Lower leg skin (tissue), 4 donors: ENCODE measurements at regions not wholly inside any gene's neighbourhood (a gene's known extent, or its start where the extent isn't known, plus 50 kb on each side); places are given as distances from the start of the nearest gene placed in this dataset.

ENCODE experiments used
- DNase-seq, 2 donors: peaks; one replicate each; pipeline ENCODE4 v3.0.0-alpha.2; 2019; ENCODE audit warnings: low spot score in 2 of 2
- H3K4me3 ChIP-seq: fragments of 200-600 bp; sonication (generic); 2 replicates; pipeline ENCODE4 v1.5.1; 2017; ENCODE audit warnings: mild to moderate bottlenecking, low read depth; ENCODE audit not compliant: poor library complexity, severe bottlenecking
- POLR2A ChIP-seq, 2 donors: fragments of 450-650 bp; IDR thresholded peaks; one replicate each; pipeline ENCODE4 v1.6.1; 2016 to 2017; ENCODE audit warnings: antibody characterized with exemption in 2 of 2, mild to moderate bottlenecking in 1 of 2, moderate library complexity in 1 of 2
- WGBS, 2 donors: methylation state at CpG; one replicate each; pipeline ENCODE4 v1.1.5; 2018; 5-methylcytosine and 5-hydroxymethylcytosine counted together
- intact Hi-C: fragments of 100-400 bp; cut with DNase I; formaldehyde crosslinking; loops from one replicate; pipeline ENCODE4 v1.15.0; 2023; ENCODE audit warnings: low total_unique reads
- TF ChIP-seq, protein P1 (sequence below), 3 donors: fragments of 450-650 bp; IDR thresholded peaks; one replicate each; pipeline ENCODE4 v1.5.1; 2016; ENCODE audit warnings: antibody characterized with exemption in 3 of 3, mild to moderate bottlenecking in 3 of 3, moderate library complexity in 2 of 3

DNA sequence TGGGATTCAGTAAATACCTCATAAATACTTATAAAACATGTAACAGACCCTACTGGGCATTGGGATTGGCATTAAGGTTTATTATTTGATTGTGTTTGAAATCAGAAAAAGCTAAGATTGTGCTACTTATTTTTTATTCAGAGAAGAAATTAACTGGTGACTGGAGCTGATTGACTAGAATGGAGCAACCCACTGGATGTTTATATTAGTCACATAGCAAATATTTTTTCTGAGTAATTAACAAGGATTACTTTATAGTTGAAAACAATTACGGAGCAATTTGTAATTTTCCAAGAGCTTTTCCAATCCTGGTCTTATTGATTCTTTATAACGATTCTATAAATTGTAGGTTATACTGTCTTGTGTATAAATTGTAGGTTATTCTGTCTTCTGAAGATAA, 208.7 kb downstream of the HLX start:
- no peak for DNase-seq
- intact Hi-C loops: no loop called here
- WGBS, 2 donors: 81 to 87% methylated on average over 2 of the region's 2 CpGs
- no peak overlapping the region for H3K4me3 ChIP-seq
- TF ChIP-seq, protein P1, sequence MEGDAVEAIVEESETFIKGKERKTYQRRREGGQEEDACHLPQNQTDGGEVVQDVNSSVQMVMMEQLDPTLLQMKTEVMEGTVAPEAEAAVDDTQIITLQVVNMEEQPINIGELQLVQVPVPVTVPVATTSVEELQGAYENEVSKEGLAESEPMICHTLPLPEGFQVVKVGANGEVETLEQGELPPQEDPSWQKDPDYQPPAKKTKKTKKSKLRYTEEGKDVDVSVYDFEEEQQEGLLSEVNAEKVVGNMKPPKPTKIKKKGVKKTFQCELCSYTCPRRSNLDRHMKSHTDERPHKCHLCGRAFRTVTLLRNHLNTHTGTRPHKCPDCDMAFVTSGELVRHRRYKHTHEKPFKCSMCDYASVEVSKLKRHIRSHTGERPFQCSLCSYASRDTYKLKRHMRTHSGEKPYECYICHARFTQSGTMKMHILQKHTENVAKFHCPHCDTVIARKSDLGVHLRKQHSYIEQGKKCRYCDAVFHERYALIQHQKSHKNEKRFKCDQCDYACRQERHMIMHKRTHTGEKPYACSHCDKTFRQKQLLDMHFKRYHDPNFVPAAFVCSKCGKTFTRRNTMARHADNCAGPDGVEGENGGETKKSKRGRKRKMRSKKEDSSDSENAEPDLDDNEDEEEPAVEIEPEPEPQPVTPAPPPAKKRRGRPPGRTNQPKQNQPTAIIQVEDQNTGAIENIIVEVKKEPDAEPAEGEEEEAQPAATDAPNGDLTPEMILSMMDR (IDR thresholded peaks at IDR 0.05): no peak
- TF ChIP-seq POLR2A (IDR thresholded peaks at IDR 0.05): no peak

DNA sequence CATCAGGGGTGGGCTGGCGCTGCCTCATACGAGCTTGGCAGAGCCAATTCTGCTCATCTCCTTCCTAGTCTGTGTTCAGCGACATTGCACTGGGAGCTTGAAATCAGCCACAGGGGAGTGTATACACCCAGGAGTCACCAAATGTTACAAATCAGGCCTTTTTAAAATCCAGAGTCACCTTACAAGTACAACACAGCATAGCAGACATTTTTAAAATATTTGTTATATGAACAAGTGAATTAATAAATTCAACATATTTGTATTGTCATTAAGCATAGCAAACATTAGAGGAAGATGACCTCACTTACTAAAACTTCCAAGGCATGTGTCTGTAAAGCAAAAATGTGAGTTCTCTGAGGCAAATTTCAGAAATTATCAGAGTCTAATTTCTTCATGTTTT, 210.0 kb downstream of the HLX start:
- no peak overlapping the region for H3K4me3 ChIP-seq
- intact Hi-C loops: no loop called here
- DNase-seq: no peak
- 68 to 85% methylated on average over 3 of the region's 3 CpGs for WGBS, 2 donors
- no peak for TF ChIP-seq POLR2A (IDR thresholded peaks at IDR 0.05)
- TF ChIP-seq, protein P1 (IDR thresholded peaks at IDR 0.05): no peak

DNA sequence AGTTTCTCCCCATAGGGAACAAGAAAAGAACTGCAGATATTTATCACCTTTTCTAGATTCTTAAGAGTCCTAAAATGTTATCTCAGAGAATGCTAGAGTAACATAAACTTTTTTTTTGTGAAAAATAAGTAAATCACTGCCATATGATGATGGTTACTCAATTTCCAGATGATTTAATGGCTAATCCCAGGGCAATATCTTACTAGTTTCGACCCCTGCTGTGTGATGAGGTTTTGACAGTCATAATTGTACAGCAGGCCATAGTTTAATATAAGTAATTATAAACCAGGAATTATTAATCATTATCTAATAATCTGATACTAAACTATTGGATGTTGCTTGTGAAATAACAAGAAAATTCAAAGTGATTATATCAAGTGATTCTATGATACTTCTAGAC, 210.6 kb downstream of the HLX start:
- H3K4me3 ChIP-seq: no peak overlapping the region
- 26 to 47% methylated on average over 1 of the region's 1 CpG for WGBS, 2 donors
- DNase-seq: no peak
- no peak for TF ChIP-seq POLR2A (IDR thresholded peaks at IDR 0.05)
- TF ChIP-seq, protein P1 (IDR thresholded peaks at IDR 0.05): no peak
- intact Hi-C loops: no loop called here

DNA sequence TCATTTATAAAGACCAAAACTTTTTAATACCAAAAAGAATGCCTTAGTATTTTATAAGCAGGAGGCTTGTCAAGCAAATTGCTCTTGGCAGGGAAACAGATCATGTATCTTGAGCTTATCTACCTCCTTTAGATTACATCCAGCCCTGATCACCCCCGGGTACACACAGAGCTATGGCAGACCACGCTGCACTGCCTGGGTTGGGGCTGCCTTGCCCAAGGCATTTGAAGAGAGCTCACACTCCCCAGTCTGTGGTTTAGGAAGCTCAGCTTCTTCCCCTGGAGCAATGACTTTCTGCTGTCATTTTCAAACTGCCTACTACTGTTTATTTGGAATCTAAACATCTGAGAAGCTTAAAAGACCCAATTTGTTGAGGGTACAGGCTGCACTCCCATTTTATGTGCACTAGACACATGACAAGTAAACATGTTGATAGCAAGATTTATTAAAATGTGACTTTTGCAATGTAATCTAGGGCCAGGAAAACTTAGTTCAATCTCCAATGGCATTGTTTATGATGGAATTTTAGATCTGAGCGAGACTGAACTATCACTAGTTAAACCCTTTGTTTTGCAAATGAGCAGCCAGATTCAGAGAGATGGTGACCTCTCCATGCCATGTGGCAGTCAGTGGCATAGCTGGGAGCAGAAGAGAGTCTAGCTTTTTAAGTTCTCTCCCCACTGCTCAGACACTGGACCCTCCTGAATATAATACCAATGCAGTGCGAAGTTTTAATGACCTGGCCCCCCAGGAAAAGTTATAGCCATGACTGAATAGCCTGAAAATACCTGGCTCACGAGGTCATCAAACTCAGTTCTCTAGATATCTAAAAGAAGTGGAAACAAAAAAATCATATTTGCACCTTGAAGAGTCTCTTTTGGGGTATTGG, 214.9 kb downstream of the HLX start:
- TF ChIP-seq, protein P1 (IDR thresholded peaks at IDR 0.05): no peak
- TF ChIP-seq POLR2A (IDR thresholded peaks at IDR 0.05): no peak
- DNase-seq: no peak
- WGBS, 2 donors: 40 to 42% methylated on average over 5 of the region's 5 CpGs
- H3K4me3 ChIP-seq: no peak overlapping the region
- intact Hi-C loops: no loop called here

DNA sequence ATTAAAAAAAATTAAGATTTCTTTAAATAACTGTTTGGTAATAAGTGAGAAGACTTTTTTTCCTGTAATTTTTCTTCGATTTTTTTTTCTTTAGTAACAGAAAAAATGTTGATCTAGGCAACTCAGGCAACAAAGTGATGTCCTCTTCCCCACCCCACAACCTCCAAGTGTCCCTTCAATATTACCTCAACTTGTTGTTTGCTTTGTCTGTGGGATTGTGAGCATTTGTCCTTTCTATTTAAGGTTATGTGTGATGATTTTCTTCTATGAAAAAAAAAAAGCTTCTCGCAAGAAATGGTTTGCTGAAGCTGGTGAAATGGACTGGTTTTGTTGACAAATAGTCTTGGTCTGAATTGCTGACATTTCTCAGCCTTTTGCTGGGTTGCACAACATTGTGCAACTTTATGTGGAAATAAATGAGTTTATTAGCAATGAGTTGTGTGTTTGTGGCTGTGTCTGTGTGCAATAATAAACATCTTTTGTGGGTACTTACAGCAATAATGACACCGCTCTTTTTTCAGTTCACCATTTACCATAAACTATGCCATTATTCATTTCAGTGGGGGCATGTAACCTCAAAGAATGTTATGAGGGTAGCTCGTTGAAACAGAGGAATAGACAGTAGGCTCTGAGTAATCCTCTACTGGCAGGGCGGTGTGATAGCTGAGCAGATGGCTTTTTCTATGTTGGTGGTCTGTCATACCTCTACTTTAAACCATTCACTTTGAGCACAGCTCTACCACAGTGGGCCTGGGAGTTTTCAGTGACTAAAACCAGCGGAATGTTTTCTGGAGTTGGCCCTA, 218.4 kb downstream of the HLX start:
- no peak for TF ChIP-seq POLR2A (IDR thresholded peaks at IDR 0.05)
- TF ChIP-seq, protein P1 (IDR thresholded peaks at IDR 0.05): no peak
- intact Hi-C loops: no loop called here
- WGBS, 2 donors: 75 to 77% methylated on average over 6 of the region's 6 CpGs
- H3K4me3 ChIP-seq: no peak overlapping the region
- no peak for DNase-seq
